ENCODE measurements at regions not wholly inside any gene's neighbourhood (a gene's known extent, or its start where the extent isn't known, plus 50 kb on each side); places are given as distances from the start of the nearest gene placed in this dataset.
"Not testable (repeated sequence)": the region's sequence is repeated elsewhere in the genome, so short reads cannot be mapped to it uniquely, and the experiment has no call there.

- DNase-seq = not testable (repeated sequence)
Measured at GRCh38 chr15:20285696-20286300, 255.8 kb downstream of the GOLGA6L6 start.

GRCh38 chr15:20284891-20285535, 256.6 kb downstream of the GOLGA6L6 start:
- not testable (repeated sequence) for DNase-seq

DNA sequence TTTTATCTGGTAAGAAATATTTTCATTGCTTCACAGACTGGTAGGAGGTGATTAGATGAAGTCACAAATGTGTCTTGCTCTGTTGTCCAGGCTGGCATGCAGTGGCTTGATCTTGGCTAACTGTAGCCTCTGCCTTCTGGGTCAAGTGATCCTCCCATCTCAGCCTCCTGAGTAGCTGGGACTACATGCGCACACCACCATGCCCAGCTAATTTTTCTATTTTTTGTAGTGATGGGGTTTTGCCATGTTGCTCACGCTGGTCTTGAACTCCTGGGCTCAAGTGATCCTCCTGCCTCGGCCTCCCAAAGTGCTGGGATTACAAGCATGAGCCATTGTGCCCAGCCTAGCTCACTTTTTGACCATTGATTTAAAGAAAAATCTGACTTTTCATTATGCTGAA, 257.9 kb downstream of the GOLGA6L6 start:
- not testable (repeated sequence) for DNase-seq

DNA sequence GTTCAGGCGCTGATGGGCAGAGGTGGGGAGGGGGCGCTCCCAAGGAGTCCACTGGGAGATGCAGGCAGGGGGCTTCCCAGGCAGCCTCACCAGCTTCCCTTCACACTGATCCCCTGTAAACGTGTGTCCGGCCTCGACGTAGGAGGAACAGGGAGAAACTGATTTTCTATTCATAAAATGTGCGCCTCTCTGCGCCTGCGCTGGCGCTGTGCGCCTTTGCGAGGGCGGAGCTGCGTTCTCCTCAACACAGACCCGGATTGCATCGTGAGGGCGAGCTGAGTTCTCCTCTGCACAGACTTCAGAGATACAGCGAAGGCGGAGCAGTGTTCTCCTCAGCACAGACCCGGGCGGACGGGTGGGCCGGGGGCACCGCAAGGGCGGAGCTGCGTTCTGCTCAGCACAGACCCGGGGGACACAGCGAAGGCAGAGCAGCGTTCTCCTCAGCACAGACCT, 259.1 kb downstream of the GOLGA6L6 start:
- not testable (repeated sequence) for DNase-seq

- not testable (repeated sequence) for DNase-seq
Measured at GRCh38 chr15:20281567-20282275, 259.9 kb downstream of the GOLGA6L6 start.

- DNase-seq = no peak
Measured at GRCh38 chr15:20280933-20281463, 260.6 kb downstream of the GOLGA6L6 start.

GRCh38 chr15:20280141-20280932, 261.3 kb downstream of the GOLGA6L6 start:
- DNase-seq = not testable (repeated sequence)

- DNase-seq = not testable (repeated sequence)
Measured at GRCh38 chr15:20279056-20279455, 262.5 kb downstream of the GOLGA6L6 start.

DNA sequence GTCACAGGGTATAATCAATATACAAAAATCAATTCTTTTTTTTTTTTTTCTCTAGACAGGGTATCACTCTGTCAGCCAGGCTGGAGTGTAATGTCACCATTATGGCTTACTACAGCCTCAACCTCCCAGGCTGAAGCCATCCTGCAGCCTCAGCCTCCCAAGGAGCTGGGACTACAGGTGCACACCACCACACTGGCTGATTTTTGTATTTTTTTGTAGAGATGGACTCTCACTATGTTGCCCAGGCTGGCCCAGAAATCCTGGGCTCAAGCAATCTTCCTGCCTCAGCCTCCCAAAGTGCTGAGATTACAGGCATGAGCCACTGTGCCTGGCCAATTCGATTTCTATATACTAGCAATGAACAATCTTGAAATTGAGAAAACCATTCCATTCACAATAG, 263.2 kb downstream of the GOLGA6L6 start:
- not testable (repeated sequence) for DNase-seq

GRCh38 chr15:20277451-20277850, 264.1 kb downstream of the GOLGA6L6 start:
- DNase-seq = not testable (repeated sequence)

DNA sequence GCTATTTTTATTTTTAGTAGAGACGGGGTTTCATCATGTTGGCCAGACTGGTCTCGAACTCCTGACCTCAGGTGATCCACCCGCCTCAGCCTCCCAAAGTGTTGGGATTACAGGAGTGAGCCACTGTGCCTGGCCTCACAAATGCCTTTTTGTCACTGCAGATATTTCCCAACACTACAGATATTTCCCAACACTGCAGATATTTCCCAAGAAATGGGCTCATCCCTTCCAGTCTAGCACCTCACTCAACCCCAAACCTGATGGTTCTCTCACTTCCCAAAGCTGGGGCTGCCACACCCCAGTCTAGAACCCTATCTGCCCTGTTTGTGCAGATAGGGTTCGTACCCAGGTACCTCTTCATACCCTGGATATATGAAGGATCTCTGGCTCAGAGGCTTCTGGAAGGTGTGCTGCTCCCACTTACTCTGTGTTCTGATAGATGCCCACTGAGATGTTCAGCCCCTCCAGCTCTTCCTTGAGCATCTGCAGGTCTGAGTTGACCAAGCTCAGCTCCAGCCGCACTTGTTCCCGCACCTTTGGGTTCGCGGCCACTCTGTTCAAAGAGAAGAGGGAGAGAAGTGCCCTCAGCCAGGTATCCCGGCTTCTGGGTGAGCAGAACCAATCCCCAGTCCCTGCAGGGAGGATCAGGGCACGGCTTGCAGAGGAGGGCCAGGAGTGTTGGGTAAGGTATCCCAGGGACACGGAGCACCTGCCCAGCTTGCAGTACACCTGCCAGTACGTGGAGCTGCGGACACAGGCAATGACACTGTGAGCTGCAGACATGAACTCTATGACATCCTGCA, 265.1 kb downstream of the GOLGA6L6 start:
- not testable (repeated sequence) for DNase-seq

DNA sequence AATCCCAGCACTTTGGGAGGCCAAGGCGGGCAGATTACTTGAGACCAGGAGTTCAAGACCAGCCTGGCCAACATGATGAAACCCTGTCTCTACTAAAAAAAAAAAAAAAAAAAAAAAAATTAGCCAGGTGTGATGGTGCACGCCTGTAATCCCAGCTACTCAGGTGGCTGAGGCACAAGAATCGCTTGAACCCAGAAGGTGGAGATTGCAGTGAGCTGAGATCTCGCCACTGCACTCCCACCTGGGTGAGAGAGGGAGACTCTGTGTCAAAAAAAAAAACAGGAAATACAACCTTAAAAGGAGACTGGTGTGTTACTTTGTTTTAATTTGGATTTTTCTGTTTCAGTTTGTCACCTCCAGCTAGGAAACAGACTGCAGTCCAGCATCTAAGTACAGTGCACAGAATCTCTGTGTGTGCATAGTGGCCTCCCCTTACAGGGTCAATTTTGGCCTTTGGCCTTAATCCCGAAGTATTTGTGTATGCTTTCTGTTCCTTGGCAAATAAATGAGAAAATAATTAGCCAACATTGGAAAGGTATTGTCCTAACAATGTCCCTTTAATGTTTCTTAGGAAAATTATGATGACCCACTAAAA, 266.1 kb downstream of the GOLGA6L6 start:
- not testable (repeated sequence) for DNase-seq

GRCh38 chr15:20272422-20273184, 269.0 kb downstream of the GOLGA6L6 start:
- DNase-seq = no peak

DNA sequence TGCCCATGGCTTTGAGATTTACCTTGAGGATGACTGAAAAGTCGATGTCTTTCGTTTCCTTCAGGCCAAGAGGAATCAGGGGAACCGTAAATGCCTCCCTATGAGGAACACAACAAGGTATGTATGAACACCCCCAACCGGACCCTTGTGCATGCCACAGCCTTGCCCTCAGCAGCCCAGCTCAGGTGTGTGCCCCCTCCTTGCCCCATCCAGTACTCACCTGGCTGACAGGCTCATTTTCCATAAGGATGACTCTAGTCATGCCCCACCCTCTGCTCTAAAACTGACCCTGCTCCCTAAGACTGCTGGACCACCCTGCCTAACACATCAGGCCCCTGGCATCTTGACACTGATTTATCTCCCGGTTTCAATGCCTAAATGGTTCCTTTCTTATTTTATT, 270.0 kb downstream of the GOLGA6L6 start:
- DNase-seq = no peak

DNA sequence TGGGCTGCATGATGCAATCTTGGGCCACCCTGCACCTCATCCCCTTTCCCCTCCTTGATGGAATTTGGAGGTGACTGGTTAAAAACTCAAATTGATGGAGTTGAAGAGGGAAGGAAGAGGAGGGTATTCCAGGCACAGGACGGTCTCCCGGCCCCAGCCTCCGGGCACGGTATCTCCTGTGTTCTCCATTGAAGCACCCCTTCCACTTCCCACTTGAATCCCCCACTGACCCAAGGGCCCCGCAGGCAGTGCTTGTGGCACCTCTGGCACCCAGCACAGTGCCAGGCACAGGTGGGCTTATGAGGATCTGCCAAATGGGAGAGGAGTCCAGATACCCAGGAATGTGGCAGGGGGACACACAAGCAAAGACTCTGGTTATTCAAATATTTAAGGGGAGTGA, 271.6 kb downstream of the GOLGA6L6 start:
- DNase-seq = not testable (repeated sequence)

GRCh38 chr15:20267996-20268395, 273.6 kb downstream of the GOLGA6L6 start:
- not testable (repeated sequence) for DNase-seq

DNA sequence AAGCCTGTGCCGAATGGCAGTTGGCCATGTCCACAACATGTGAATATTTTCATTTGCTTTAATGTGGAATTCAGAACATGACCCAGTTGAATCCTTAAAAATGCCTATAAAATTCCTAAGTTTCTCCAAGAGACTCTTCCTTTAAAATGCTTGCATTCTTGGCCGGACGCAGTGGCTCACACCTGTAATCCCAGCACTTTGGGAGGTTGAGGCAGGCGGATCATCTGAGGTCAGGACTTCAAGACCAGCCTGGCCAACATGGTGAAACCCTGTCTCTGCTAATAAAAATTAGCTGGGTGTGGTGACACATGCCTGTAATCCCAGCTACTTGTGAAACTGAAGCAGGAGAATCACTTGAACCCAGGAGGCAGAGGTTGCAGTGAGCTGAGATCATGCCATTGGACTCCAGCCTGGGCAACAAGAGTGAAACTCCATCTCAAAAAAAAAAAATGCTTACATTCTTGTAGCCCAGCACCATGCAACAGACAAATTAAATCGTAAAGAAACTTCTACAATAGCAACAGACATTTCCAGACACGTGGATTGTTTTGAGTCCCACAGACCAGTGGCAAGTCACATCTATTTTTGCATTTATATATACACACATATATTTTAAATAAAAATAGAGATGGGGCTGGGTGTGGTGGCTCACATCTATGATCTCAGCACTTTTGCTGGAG, 274.4 kb downstream of the GOLGA6L6 start:
- not testable (repeated sequence) for DNase-seq

- DNase-seq = not testable (repeated sequence)
Measured at GRCh38 chr15:20265710-20266109, 275.9 kb downstream of the GOLGA6L6 start.

DNA sequence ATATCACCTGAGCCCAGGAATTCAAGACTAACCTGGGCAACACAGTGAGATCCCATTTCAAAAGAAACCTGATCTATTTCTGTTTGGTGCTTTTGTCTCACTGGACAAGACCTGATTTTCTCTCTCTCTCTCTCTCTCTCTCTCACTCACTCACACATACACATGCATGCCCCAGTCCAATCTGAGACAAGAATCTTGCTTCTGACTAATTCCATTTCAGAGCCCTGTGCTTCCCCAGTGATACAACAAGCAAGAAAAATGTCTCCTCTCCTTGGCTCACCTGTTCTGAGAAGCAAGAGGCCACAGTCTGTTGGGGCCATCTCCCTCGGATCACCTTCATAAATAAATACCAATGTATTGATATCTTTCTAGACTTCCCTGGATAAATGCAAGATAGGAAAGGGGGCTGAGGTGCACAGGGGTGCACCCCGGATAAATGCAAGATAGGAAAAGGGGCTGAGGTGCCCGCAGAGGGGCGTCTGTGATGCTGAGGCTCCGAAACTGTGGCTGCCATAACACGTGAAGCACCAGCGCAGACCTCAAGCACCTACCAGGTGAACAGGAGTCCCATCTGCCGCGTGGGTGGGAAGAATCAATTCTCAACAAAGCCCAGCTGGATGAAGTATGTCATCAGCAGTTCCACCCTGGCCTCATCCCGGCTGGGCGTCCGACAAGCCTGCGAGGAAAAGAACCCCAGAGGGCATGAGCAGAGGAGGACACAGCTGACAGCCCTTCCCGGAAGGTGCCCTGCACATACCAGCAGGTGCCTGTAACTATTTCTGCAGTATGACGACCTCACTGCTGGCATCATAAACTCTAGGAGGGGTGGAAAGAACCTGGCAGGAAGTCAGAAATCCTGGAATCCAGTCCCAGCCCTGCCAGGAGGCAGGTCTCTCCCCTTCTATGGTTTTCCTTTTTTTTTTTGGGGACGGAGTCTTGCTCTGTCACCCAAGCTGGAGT, 280.0 kb downstream of the GOLGA6L6 start:
- not testable (repeated sequence) for DNase-seq
